ENCODE measurements at regions not wholly inside any gene's neighbourhood (a gene's known extent, or its start where the extent isn't known, plus 50 kb on each side); places are given as distances from the start of the nearest gene placed in this dataset.

GRCh38 chr15:66832664-66833063, 130.6 kb downstream of the SMAD6 start:
- DNase-seq (ENCODE audit: low read depth in 2 of 2) = no peak

GRCh38 chr15:66833371-66833770, 131.3 kb downstream of the SMAD6 start:
- DNase-seq (ENCODE audit: low read depth in 2 of 2) = no peak

- no peak for DNase-seq (ENCODE audit: low read depth in 2 of 2)
Observed at GRCh38 chr15:66833803-66834202, 131.8 kb downstream of the SMAD6 start.

GRCh38 chr15:66834881-66835878, 133.1 kb downstream of the SMAD6 start:
- DNase-seq (ENCODE audit: low read depth in 2 of 2) = no peak

GRCh38 chr15:66836231-66837030, 134.4 kb downstream of the SMAD6 start:
- no peak for DNase-seq (ENCODE audit: low read depth in 2 of 2)

GRCh38 chr15:66838202-66838601, 136.2 kb downstream of the SMAD6 start:
- no peak for DNase-seq (ENCODE audit: low read depth in 2 of 2)

GRCh38 chr15:66838671-66839239, 136.7 kb downstream of the SMAD6 start:
- DNase-seq (ENCODE audit: low read depth in 2 of 2) = no peak

- DNase-seq (ENCODE audit: low read depth in 2 of 2) = no peak
Observed at GRCh38 chr15:66839506-66840112, 137.6 kb downstream of the SMAD6 start.

GRCh38 chr15:66840615-66841390, 138.8 kb downstream of the SMAD6 start:
- no peak for DNase-seq (ENCODE audit: low read depth in 2 of 2)

- DNase-seq (ENCODE audit: low read depth in 2 of 2) = no peak
Observed at GRCh38 chr15:66841953-66842681, 140.1 kb downstream of the SMAD6 start.

- no peak for DNase-seq (ENCODE audit: low read depth in 2 of 2)
Observed at GRCh38 chr15:66842710-66843441, 140.8 kb downstream of the SMAD6 start.

GRCh38 chr15:66843581-66843980, 141.5 kb downstream of the SMAD6 start:
- DNase-seq (ENCODE audit: low read depth in 2 of 2) = no peak

- DNase-seq (ENCODE audit: low read depth in 2 of 2) = no peak
Observed at GRCh38 chr15:66844041-66844746, 142.2 kb downstream of the SMAD6 start.

GRCh38 chr15:66844747-66845145, 142.7 kb downstream of the SMAD6 start:
- DNase-seq (ENCODE audit: low read depth in 2 of 2) = no peak

GRCh38 chr15:66845266-66845785, 143.3 kb downstream of the SMAD6 start:
- no peak for DNase-seq (ENCODE audit: low read depth in 2 of 2)

GRCh38 chr15:66846031-66846430, 144.0 kb downstream of the SMAD6 start:
- DNase-seq (ENCODE audit: low read depth in 2 of 2) = no peak

GRCh38 chr15:66846811-66847210, 144.8 kb downstream of the SMAD6 start:
- DNase-seq (ENCODE audit: low read depth in 2 of 2) = no peak

GRCh38 chr15:66847565-66847991, 145.5 kb downstream of the SMAD6 start:
- DNase-seq (ENCODE audit: low read depth in 2 of 2) = no peak

- no peak for DNase-seq (ENCODE audit: low read depth in 2 of 2)
Observed at GRCh38 chr15:66848116-66848515, 146.1 kb downstream of the SMAD6 start.
